Lower leg skin (tissue), 4 donors: ENCODE measurements at regions not wholly inside any gene's neighbourhood (a gene's known extent, or its start where the extent isn't known, plus 50 kb on each side); places are given as distances from the start of the nearest gene placed in this dataset.
"Not testable (repeated sequence)": the region's sequence is repeated elsewhere in the genome, so short reads cannot be mapped to it uniquely, and the experiment has no call there.

Experiments used
- DNase-seq, 2 donors: peaks; one replicate each; pipeline ENCODE4 v3.0.0-alpha.2; 2019; ENCODE audit warnings: low spot score in 2 of 2
- H3K4me3 ChIP-seq: fragments of 200-600 bp; sonication (generic); 2 replicates; pipeline ENCODE4 v1.5.1; 2017; ENCODE audit warnings: mild to moderate bottlenecking, low read depth; ENCODE audit not compliant: poor library complexity, severe bottlenecking
- CTCF ChIP-seq, 3 donors: fragments of 450-650 bp; IDR thresholded peaks; one replicate each; pipeline ENCODE4 v1.5.1; 2016; ENCODE audit warnings: antibody characterized with exemption in 3 of 3, mild to moderate bottlenecking in 3 of 3, moderate library complexity in 2 of 3
- POLR2A ChIP-seq, 2 donors: fragments of 450-650 bp; IDR thresholded peaks; one replicate each; pipeline ENCODE4 v1.6.1; 2016 to 2017; ENCODE audit warnings: antibody characterized with exemption in 2 of 2, mild to moderate bottlenecking in 1 of 2, moderate library complexity in 1 of 2
- WGBS, 2 donors: methylation state at CpG; one replicate each; pipeline ENCODE4 v1.1.5; 2018; 5-methylcytosine and 5-hydroxymethylcytosine counted together
- intact Hi-C: fragments of 100-400 bp; cut with DNase I; formaldehyde crosslinking; loops from one replicate; pipeline ENCODE4 v1.15.0; 2023; ENCODE audit warnings: low total_unique reads

DNA sequence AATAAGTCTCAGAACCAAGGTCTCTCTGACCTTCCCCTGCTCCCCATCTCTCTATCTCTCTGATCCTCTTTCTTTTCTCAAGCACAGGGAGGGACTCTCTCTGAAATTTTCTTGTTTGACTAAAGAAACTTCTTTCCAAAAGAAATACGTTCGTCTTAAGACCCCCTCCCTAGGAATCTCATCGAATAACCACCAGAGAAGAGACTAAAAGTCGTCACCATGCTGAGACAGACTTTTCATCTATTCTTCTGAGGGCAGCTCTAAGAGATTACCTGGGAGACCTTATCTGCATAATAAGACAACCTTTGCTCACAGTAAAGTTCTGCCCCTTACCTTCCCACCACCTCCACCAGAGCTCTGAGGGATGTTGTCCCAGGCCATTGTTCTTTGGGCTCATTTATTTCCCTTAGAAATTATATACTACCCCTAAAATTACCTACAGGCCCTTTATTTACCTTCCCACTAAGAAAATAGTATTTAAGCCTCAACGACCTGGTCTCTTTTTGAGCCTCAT, 133.7 kb upstream of the EEF2KMT start:
- DNase-seq, result no peak
- H3K4me3 ChIP-seq, result no peak overlapping the region
- WGBS, 2 donors, result 66 to 78% methylated on average over 5 of the region's 5 CpGs
- intact Hi-C loops, result no loop called here
- TF ChIP-seq POLR2A (IDR thresholded peaks at IDR 0.05), result no peak
- TF ChIP-seq CTCF (IDR thresholded peaks at IDR 0.05), result no peak

- no peak overlapping the region for H3K4me3 ChIP-seq
- intact Hi-C loops, result no loop called here
- TF ChIP-seq POLR2A (IDR thresholded peaks at IDR 0.05) (no peak), CTCF (IDR thresholded peaks at IDR 0.05) (no peak)
- no peak for DNase-seq
- 11 to 18% methylated on average over 3 of the region's 3 CpGs for WGBS, 2 donors
These were observed 130.8 kb upstream of the EEF2KMT start for GRCh38 chr16:5228369-5228768.

GRCh38 chr16:5225931-5226655, 128.5 kb upstream of the EEF2KMT start:
- TF ChIP-seq CTCF (IDR thresholded peaks at IDR 0.05), result no peak
- TF ChIP-seq POLR2A (IDR thresholded peaks at IDR 0.05), result no peak
- intact Hi-C loops, result no loop called here
- DNase-seq, result peak in 1 of 2 donors; percentile 36
- WGBS, 2 donors, result 44% methylated on average over 10 of the region's 10 CpGs
- no peak overlapping the region for H3K4me3 ChIP-seq

DNA sequence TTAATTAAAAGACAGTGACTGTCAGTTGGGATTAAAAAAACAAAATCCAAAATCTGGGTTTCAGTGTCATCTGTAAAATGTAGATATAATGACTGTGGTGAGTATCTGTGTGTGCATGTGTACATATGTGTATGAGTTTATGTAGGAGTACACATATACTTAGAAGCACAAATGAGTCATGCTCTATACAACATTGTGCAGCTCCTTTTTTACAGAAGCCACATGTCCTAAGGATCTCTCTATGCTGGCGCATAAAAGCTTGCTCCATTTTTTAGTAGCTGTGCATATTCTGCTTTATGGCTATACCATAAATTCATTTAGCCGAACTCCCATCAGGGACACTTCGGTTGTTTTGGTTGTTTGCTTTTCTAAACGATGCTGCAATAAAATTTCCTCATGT, 125.2 kb upstream of the EEF2KMT start:
- 57 to 65% methylated on average over 4 of the region's 4 CpGs for WGBS, 2 donors
- H3K4me3 ChIP-seq, result no peak overlapping the region
- no peak for DNase-seq
- TF ChIP-seq CTCF (IDR thresholded peaks at IDR 0.05) (no peak), POLR2A (IDR thresholded peaks at IDR 0.05) (no peak)
- intact Hi-C loops, result no loop called here

- intact Hi-C loops, H3K4me3 ChIP-seq, DNase-seq: not testable (repeated sequence)
- 83 to 90% methylated on average over 18 to 19 of the region's 20 CpGs for WGBS, 2 donors
These were observed 124.2 kb upstream of the EEF2KMT start for GRCh38 chr16:5221831-5222230.

DNA sequence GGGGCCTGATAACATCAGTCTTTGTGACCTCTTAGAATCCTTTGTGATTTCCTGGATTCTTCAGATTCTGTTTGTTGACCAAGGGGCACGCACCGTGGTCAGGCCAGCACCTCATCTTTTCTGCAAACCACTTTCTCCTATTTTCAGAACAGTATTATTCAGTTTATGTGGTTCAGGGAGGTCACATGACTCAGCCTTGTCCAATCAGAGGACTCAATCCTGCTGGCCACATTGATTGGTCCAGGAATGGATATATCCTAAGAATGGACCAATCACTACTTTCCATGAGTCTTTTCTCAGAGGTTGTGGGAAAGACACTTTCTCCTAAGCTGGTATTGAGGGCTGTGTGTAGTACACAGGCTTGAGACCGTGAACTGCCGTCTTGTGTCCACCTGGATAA, 123.1 kb upstream of the EEF2KMT start:
- intact Hi-C loops, result no loop called here
- no peak overlapping the region for H3K4me3 ChIP-seq
- DNase-seq, result no peak
- TF ChIP-seq CTCF (IDR thresholded peaks at IDR 0.05), result no peak
- TF ChIP-seq POLR2A (IDR thresholded peaks at IDR 0.05), result no peak
- 87 to 92% methylated on average over 4 of the region's 4 CpGs for WGBS, 2 donors
